Choroid plexus epithelial cell (primary cell): ENCODE measurements at regions not wholly inside any gene's neighbourhood (a gene's known extent, or its start where the extent isn't known, plus 50 kb on each side); places are given as distances from the start of the nearest gene placed in this dataset.
A peak's percentile ranks its signal among the peaks of the same experiment; 100 is the strongest.

Source experiments
- DNase-seq: peaks from one replicate; pipeline ENCODE4 v3.0.0-alpha.2; 2010; ENCODE audit warnings: low read depth
- H3K4me3 ChIP-seq: 2 replicates; pipeline ENCODE4 v1.5.1; 2011; ENCODE audit warnings: low read depth, mild to moderate bottlenecking, control low read depth, low read length, moderate library complexity
- TF ChIP-seq, protein P1 (sequence below): conservative IDR thresholded peaks from 2 replicates; pipeline ENCODE4 v1.5.1; 2011; ENCODE audit warnings: low read depth, mild to moderate bottlenecking, control low read depth, inconsistent platforms, low read length, moderate library complexity

DNA sequence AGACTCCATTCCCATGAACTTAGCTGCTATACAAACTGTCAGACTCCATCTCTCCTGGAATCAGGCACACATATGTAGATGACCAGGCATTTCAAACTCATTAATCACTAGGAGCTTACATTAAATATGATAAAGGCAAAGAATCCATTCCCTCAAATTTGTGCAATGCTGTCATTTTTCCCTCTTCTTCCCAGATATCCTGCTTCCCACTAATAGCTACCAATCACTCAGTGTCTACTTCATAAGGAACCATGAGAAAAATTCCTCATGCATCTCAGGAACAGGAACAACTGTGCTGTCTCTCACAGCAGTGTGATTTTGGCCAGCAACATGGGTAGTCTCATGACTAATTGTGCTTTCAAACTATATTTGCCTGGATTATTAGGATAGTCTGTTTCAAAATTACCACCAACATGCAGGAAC is 133.9 kb downstream of the DKK1 start:
- TF ChIP-seq, protein P1, sequence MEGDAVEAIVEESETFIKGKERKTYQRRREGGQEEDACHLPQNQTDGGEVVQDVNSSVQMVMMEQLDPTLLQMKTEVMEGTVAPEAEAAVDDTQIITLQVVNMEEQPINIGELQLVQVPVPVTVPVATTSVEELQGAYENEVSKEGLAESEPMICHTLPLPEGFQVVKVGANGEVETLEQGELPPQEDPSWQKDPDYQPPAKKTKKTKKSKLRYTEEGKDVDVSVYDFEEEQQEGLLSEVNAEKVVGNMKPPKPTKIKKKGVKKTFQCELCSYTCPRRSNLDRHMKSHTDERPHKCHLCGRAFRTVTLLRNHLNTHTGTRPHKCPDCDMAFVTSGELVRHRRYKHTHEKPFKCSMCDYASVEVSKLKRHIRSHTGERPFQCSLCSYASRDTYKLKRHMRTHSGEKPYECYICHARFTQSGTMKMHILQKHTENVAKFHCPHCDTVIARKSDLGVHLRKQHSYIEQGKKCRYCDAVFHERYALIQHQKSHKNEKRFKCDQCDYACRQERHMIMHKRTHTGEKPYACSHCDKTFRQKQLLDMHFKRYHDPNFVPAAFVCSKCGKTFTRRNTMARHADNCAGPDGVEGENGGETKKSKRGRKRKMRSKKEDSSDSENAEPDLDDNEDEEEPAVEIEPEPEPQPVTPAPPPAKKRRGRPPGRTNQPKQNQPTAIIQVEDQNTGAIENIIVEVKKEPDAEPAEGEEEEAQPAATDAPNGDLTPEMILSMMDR: no peak
- H3K4me3 ChIP-seq: no peak overlapping the region
- DNase-seq: peak; percentile 35

DNA sequence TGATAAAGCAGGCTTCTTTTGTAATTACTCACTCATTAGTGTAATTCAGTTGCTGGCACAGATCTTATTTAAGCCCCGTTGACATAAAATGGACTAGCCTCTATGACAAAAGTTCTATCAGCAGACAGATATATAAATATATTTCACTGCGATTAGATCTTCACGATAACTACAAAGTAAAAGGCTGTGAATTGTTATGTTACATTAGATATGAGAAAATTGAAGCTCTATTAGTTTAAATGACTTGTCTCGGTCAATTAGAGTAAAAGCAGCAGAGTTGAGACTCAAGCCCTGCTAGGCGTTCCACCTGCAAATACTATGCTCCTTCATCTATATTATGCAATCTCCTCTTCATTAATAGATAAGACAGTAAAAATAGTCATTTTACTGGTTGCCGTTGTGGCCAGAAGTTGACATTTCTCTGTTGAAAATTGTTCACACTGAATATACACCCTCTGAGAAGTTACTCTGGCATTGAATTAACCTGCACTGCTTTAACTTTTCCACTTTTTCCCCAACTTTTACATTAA is 136.7 kb downstream of the DKK1 start:
- TF ChIP-seq, protein P1: no peak
- no peak overlapping the region for H3K4me3 ChIP-seq
- DNase-seq: no peak

DNA sequence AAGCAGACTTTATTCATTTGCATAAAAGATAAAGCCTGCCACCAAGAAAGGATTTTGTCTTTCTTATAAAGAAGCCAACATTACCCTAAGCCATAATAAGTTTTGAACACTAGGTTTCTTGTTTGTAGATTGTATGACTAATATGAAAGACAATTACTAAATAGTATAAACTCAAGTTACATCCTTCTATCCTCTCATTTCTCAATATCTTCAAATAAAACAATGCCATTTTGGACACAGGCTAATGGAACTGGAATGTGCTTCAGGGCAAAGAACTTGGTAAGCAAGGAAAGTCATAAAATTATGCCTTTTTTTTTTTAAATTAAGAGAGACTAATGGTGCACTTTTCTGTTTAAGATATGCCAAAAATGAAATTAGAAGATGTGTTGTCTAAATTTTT is 137.7 kb downstream of the DKK1 start:
- TF ChIP-seq, protein P1: no peak
- H3K4me3 ChIP-seq: no peak overlapping the region
- peak; percentile 29 for DNase-seq

DNA sequence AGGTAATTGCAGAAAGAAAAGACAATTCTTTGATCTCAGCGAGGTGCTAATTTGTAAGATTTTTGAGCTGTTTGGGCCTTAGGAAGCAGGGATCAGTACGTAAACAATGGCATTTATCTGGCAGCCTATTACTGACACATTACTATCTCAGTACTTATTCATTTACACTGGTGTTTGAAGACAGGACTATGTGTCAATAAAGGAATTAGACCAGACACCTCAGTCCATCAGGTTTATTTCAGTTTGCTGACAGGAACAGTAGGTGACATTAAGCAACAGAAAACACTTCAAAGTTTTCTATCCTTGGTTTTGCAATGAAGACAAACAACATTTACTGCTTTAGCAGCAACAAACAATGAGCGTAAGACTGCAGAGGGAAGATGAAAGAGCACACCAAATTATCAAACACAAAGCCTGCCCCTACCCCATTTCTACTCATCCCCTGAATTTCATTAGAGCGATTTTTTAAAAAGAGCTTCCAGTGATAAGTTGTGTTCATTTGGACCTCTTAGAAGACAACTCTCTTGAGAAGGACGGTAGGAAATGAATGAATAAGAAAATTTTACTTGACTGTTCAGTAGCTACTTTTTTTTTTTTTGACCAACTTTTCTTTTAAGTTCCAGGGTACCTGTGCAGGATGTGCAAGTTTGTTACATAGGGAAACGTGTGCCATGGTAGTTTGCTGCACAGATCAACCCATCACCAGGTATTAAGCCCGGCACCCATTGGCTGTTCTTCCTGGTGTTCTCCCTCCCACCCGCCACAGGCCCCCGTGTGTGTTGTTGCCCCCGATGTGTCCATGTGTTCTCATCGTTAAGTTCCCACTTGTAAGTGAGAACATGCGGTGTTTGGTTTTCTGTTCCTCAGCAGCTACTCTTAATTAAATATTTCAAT is 138.8 kb downstream of the DKK1 start:
- no peak for DNase-seq
- no peak overlapping the region for H3K4me3 ChIP-seq
- TF ChIP-seq, protein P1: no peak

GRCh38 chr10:52453501-52453900 is 139.4 kb downstream of the DKK1 start:
- TF ChIP-seq, protein P1: no peak
- H3K4me3 ChIP-seq: no peak overlapping the region
- no peak for DNase-seq

DNA sequence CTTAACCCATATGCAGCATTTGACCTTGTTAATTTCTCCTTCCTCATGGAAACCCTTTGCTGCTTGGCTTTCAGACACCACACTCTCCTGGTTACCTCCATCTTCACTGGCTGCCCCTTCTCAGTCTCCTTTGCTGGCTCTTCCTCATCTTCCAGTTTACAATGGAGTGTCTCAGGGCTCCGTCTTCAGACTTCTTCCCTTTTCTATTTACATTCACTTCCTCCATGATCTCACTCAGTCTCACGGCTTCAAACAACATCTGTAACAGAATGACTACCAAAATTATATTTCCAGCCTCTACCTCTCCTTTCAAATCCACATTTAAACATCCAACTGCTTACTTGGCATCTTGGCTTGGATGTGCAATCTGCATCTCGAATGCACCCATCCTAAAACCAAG is 140.4 kb downstream of the DKK1 start:
- TF ChIP-seq, protein P1: no peak

DNA sequence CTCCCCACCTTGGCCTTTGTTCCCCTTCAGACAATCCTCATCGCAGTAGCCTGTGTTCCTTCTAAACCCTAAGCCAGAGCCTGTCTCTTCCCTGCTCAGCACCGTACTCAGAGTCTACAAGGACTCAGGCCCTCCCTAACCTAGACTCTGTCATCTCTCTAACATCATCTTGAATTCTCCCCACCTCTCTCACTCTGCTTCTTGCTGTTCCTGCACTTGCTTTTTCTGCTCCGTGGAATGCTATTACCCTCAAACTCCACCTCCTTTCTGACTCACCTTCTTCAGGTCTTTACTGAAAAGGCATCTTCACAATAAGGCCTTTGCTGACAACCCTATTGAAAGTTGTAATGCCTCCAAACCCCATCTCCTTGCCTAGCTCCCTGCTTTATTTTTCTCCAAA is 141.0 kb downstream of the DKK1 start:
- DNase-seq: no peak
- TF ChIP-seq, protein P1: no peak
- H3K4me3 ChIP-seq: no peak overlapping the region

More for the DNA sequence above, 140.4 kb downstream of the DKK1 start:
- no peak overlapping the region for H3K4me3 ChIP-seq
- DNase-seq: no peak
